ENCODE measurements at regions not wholly inside any gene's neighbourhood (a gene's known extent, or its start where the extent isn't known, plus 50 kb on each side); places are given as distances from the start of the nearest gene placed in this dataset.
"Not testable (repeated sequence)": the region's sequence is repeated elsewhere in the genome, so short reads cannot be mapped to it uniquely, and the experiment has no call there.

DNA sequence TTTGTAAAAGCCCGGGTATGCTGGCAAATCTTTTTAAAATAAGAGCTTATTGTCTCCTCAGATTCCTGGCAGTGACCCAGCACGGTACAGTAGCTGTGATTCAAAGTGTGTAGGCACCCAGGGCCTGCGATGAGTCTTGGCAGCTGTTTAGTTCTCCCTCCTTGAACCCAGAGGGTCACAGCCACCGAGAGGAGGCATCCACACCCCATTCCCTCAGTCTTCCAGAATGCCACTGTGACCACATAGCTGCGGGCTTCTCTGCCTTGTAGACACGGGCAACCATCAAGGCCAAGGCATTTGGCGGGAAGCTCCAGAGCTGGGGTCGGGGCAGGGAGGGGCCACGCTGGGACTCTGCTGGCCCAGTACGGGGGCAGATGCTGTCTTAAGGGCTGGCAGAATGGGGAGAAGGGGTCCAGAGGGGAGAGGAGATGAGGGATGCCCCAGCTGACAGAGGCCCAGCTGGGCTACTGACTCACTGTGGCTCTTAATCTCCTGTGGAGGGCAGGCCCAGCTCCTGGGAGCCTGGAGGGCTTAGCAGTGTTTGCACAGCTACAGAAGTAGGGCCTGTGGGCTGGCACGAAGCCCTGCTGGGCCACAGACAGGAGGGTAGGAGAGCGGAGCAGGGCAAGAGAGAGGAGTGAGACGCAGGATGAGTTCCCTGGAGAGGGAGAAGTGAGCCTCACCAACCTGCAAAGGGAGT is 68.8 kb upstream of the DLG1 start:
- no peak for DNase-seq

DNA sequence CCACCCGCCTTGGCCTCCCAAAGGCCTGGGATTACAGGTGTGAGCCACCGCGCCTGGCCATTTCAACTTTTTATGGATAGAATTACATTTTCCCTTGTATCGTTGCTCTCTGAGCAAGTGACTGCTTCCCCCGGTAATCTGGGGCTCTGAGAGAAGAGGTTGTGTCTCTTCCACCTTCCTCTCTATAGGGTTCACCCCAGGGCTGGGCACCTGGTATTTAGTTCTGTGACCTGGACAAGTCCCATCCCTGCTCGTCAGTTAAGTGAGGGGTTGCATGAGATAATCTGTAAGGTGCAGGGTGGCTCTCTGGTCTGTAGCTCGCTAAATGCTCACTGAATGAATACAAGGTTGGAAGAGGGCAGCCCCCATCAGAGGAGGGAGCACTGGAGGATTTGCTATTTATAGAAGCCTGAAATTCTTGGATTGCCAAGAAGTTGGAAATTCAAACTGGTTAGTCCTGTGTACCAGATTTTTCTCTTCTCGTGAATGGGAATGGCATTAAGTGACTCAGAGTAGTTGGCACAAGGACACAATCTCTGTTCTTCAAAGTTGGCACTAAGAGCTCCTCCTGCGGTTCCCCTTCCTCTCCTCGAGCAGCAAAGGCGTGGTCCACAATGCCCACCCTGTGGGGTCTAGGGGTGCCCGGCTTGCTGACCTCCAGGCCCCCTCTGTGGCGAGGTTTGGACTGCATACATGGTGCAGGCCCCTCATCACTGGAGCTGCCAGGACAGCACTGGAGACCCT is 68.1 kb upstream of the DLG1 start:
- DNase-seq: no peak

- DNase-seq: no peak
Observed at GRCh38 chr3:197365586-197365985, 67.2 kb upstream of the DLG1 start.

DNA sequence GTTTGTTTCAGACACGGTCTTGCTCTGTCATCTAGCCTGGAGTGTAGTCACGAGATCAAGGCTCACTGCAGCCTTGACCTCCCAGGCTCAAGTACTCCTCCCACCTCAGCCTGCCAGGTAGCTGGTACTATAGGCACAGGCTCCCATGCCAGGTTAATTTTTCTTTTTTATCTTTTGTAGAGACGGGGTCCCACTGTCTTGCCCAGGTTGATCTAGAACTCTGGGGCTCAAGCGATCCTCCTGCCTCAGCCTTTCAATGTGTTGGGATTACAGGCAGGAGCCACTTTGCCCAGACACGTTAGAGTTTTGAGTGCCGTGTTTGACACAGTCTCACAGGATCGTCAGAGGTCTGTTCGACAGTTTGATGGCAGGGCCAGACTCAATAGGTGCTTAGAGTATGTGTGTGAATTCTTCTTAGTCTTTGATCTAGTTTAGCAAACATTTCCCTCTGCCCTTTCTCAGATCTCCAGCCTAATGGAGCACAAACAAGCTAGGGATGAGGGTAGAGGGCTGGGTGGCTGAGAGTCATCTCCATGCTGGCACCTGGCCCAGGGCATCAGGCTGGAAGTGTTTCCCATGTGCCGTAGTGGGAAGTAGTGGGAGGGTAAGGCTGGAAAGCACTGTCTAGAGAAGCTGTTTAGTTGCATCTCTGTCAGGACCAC is 66.1 kb upstream of the DLG1 start:
- DNase-seq: no peak

- no peak for DNase-seq
Observed at GRCh38 chr3:197363553-197364409, 65.4 kb upstream of the DLG1 start.

GRCh38 chr3:197362081-197362480 is 63.7 kb upstream of the DLG1 start:
- no peak for DNase-seq

GRCh38 chr3:197360095-197360494 is 61.7 kb upstream of the DLG1 start:
- DNase-seq: not testable (repeated sequence)

GRCh38 chr3:197359476-197359875 is 61.1 kb upstream of the DLG1 start:
- not testable (repeated sequence) for DNase-seq

DNA sequence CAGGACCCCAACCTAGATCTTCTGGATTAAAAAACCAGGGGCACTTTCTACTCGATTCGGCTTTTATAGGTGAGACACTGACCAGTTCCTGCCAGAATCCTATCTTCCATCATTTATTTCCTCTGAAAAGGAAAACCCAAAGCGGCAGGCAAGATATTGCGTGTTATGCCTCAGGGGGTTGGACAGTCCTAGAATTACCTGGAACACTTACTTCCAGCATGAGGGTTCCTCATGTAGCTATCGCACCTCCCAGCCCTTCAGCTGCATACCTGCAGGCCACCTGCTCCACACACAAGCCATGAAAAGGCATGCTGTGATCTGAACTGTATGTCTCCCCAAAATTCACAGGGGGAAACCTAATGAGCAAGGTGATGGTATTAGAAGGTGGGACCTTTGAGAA is 58.3 kb upstream of the DLG1 start:
- DNase-seq: no peak

GRCh38 chr3:197356275-197356674 is 57.9 kb upstream of the DLG1 start:
- DNase-seq: no peak

DNA sequence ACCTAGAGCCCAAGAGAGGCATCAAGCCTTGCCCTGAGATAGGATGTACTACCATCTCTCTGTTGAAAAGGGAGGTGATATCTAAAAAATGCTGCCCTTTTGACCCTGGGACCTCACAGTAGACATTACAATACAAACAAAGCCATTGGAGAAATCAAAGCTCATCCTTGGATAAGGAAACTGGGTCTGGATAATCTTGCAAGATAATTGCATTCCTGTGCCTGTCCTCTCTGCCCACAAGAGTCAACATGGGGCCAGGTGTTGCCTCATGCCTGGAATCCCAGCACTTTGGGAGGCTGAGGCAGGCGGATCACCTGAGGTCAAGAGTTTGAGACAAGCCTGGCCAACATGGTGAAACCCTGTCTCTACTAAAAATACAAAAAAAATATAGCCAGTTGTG is 57.3 kb upstream of the DLG1 start:
- DNase-seq: no peak

DNA sequence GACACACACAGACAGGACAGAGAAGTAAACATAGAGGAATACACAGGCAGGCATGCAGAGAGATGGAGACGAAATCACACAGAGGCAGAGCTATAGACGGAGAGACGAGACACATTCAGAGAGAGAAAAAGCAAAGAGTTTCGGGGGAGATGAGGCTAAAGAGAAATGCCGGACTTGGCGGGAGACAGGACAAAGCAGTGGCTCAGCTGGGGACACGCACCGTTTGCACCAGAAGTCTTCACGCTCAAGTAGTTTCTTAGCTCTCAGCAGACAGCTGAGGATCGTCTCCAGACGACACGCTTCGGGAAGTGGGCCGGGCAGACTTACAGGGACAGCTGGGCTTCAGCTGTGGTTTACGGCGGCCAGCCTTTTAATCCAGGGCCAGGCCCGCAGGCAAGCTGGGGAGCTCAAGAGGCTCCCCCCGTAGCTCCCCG is 56.2 kb upstream of the DLG1 start:
- no peak for DNase-seq

GRCh38 chr3:197353867-197354567 is 55.6 kb upstream of the DLG1 start:
- no peak for DNase-seq

GRCh38 chr3:197353001-197353866 is 54.8 kb upstream of the DLG1 start:
- no peak for DNase-seq

DNA sequence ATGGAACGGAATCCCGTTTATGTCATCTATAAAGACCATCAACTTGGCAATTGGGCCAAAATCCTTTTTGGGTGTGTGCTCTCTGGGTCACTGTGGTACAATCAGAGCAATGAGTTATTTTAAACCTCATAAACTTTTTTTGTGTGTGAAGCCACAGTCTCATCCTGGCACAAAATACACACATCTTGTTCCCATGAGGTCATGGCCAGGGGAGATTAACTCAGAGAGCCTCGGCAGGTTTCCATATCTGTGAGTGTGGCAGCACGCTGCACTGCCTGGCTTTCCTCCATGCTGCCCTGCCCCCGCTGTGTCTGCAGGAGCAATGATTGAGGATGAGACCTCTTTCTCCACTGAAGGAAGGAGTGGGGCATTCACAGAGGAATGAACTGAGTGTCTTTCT is 54.0 kb upstream of the DLG1 start:
- no peak for DNase-seq

DNA sequence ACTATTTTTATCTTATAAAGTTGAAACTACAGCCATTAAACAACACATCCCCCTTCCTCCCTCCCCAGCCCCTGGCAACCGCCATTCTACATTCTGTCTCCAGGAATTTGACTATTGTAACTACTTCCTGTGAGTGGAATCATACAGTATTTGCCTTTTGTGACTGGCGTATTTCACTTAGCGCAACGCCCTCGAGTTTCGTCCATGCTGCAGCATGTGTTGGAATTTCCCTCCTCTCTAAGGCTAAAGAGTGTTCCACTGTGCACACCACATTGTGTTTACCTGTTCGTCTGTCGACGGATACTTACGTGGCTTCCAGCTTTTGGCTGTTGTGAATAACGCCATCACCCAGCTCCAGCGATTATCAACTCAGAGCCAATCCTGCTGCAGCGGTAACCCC is 52.0 kb upstream of the DLG1 start:
- DNase-seq: no peak

DNA sequence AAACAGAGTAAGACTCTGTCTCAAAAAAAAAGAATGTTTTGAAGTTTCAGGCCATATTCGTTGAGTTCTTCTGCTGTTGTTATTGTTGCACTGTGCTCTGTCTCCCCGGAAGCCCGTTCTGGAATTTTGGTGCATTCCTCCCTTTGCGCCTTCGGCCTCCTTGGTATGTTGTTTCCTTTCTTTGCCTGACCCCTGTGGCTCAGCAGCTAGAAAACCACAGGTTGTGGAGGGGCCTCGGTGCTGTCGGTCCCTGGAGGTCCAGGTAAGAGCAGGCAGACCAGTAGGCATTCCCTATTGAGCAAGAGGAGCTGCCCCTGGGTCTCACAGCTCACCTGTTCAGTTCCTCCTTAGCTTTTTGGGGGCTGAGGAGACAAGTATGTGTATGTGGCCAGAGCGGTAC is 51.0 kb upstream of the DLG1 start:
- DNase-seq: no peak
